HG03558 (cell line): ENCODE measurements at regions not wholly inside any gene's neighbourhood (a gene's known extent, or its start where the extent isn't known, plus 50 kb on each side); places are given as distances from the start of the nearest gene placed in this dataset.
"Not testable (repeated sequence)": the region's sequence is repeated elsewhere in the genome, so short reads cannot be mapped to it uniquely, and the experiment has no call there.

Experiments used
- ATAC-seq: cut with Tn5 transposase; IDR thresholded peaks from one replicate; pipeline ENCODE4 v1.9.1; 2021; ENCODE audit warnings: moderate number of reproducible peaks; ENCODE audit not compliant: unreplicated experiment; ENCODE audit errors: extremely low read depth

DNA sequence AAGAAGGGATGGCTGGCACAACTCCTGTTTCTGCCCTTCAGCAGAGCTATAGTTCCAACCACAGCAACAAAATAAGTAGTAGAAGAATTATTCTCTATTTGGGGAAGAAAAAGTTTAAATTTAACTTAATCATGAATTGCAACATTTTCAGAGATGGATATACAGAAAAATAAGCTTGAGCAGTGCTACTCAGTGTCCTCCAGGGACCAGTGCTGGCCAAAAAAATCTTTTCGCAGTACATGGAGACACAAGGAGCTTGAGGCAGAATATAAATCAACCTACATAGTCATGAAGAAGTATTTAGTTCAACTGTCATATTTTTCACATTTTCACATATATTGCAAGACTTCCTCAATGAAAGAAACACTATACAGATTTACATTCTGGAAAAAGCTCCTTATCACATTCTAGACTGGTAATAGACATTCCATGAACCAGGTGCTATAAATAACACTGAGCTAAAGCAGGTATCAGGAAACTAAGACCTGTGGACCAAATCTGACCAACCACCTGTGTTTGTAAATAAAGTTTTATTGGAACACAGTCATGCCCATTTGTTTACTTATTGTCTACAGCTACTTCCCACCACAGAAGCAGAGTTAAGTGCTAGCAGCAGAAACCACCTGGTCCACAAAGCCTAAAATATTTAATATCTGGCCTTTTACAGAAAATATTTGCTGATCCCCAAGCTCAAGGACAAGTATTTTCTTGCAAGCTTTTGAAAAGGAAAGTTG is 101.9 kb downstream of the RGS21 start:
- no peak for ATAC-seq

- ATAC-seq = no peak
These were observed 113.9 kb downstream of the RGS21 start for GRCh38 chr1:192430644-192431043.

- ATAC-seq = no peak
These were observed 118.9 kb downstream of the RGS21 start for GRCh38 chr1:192435704-192436103.

- ATAC-seq = no peak
These were observed 119.8 kb downstream of the RGS21 start for GRCh38 chr1:192436441-192437078.

- ATAC-seq = no peak
These were observed 121.9 kb downstream of the RGS21 start for GRCh38 chr1:192438737-192439136.

- no peak for ATAC-seq
These were observed 122.7 kb downstream of the RGS21 start for GRCh38 chr1:192439373-192440025.

- ATAC-seq = no peak
These were observed 124.7 kb downstream of the RGS21 start for GRCh38 chr1:192441492-192441891.

- no peak for ATAC-seq
These were observed 125.9 kb downstream of the RGS21 start for GRCh38 chr1:192442736-192443135.

GRCh38 chr1:192443616-192444015 is 126.8 kb downstream of the RGS21 start:
- ATAC-seq = no peak

DNA sequence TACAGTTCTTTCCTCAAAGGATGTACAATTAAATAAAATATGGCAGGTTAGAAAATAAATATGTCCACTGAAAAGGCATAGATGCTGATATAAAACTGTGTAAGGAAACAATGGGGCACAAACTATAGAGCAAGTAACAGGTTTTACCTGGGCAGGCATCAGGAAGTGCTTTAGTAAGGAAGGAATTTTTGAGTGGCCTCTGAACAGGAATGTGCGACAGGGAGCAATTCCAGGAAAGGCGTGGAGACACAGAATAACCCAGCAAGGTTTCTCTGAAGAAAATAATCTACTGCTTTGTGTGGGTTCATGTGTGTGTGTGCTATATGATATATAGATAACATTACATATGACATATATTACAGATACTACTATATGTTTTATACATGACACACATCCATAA is 128.4 kb downstream of the RGS21 start:
- ATAC-seq = no peak

- no peak for ATAC-seq
These were observed 129.2 kb downstream of the RGS21 start for GRCh38 chr1:192445839-192446489.

DNA sequence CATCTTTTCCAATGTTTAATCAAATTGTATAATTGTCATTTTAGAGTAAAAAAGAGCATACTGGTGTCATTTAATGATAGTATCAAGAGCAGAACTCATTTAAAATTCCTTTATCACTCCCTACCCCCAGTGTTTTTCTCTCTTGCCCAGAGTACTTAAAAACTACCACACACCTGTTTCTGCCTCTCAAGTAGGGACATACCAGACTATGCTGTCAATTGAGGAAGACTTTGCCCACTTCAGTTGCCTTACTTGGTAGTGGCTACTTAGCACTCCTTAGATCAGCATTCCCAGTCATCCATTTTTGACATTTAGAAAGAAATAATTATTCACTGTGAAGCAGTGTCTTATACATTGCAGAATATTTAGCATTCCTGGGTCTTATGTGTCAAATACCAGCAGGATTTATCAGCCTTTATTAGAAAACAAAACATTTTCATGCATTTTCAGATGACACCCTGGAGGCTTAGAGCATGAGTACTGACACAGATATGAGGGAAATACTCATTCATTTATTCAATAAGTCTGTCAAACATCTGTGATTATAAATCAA is 127.5 kb upstream of the RGS1 start:
- ATAC-seq = no peak

DNA sequence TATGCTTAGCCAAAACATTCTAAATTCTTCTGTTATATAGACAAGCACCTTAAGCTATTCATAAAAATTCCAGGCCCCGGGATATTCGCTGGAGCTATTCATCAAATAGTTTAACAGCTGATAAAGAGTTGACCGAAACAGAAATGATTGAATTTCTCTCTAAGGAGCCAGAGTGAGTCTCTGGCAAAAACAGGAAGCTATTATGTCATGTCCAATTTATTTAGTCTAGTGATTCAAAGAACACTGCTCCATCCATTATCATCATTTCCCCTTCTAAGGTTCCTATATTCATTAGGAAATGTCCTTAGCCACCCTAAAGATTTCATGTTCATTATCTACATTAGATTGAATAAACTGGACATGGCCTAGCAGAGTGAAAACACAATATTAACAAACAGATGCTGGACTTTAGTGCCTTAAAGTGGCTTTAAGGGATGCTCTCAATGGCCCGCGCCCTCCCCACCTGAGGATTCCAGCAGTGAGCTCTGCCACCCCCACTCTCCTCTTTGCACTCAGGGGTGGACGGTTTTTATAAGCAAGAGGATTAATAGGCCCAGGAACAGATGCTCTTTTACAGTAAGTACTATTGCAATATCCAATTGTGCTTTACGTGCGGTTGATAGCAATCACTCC is 122.1 kb upstream of the RGS1 start:
- no peak for ATAC-seq

DNA sequence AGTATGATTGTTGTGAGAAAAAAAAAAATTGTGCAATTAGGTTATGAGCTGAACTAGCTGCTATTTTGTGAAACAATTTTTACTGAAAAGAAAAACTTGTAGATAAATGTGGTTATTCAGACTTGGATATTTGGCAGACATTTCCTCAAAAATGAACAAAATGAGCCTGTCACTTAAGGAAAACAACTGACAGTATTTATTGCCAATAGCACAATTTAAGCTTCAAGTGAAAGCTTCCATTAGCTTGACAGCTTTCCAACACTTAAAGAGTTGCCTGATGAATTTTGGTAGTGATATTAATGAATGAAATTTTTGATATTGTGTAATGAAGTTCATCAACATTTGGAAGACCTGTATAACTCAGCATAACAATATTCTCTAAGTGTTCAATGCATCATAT is 116.1 kb upstream of the RGS1 start:
- ATAC-seq = no peak

- ATAC-seq = no peak
These were observed 113.9 kb upstream of the RGS1 start for GRCh38 chr1:192461684-192462083.

DNA sequence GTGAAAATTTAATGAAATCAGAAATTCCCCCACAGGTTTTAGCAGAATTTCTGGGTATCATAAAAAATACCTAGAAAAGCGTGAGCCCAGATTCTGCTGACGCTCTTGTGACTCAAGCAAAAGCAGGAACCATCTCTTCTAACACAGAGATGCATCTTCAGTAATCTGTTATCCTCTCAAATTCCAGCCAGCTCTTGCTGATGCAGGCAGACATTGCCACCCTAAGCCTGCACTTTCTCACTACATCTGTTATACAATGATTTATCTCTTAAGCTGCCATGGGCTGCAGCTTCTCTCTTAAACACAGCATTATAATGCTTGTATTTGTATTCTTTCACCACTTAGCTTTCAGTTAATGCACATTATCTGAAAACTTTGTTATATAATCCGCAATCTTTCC is 113.0 kb upstream of the RGS1 start:
- ATAC-seq = no peak

GRCh38 chr1:192463661-192464060 is 111.9 kb upstream of the RGS1 start:
- ATAC-seq = no peak

GRCh38 chr1:192465221-192465620 is 110.4 kb upstream of the RGS1 start:
- not testable (repeated sequence) for ATAC-seq

- ATAC-seq = no peak
These were observed 101.4 kb upstream of the RGS1 start for GRCh38 chr1:192474080-192474683.

GRCh38 chr1:192475329-192475728 is 100.2 kb upstream of the RGS1 start:
- ATAC-seq = no peak
